Ovary (tissue), 3 donors: ENCODE measurements at regions not wholly inside any gene's neighbourhood (a gene's known extent, or its start where the extent isn't known, plus 50 kb on each side); places are given as distances from the start of the nearest gene placed in this dataset.
"Not testable (repeated sequence)": the region's sequence is repeated elsewhere in the genome, so short reads cannot be mapped to it uniquely, and the experiment has no call there.

ENCODE experiments used
- POLR2A ChIP-seq: fragments of 450-650 bp; IDR thresholded peaks from one replicate; pipeline ENCODE4 v1.6.1; 2017; ENCODE audit warnings: antibody characterized with exemption, mild to moderate bottlenecking, moderate library complexity
- TF ChIP-seq, protein P1 (sequence below), 3 donors: fragments of 450-650 bp in 2 of 3; fragments of 200-600 bp in 1 of 3; IDR thresholded peaks; one replicate each; pipeline versions ENCODE4 v1.5.1 to v1.8.0; 2016 to 2022; ENCODE audit warnings: antibody characterized with exemption in 3 of 3, mild to moderate bottlenecking in 1 of 3
- donor health status: DM: no; HTN: no; CAD: no.

DNA sequence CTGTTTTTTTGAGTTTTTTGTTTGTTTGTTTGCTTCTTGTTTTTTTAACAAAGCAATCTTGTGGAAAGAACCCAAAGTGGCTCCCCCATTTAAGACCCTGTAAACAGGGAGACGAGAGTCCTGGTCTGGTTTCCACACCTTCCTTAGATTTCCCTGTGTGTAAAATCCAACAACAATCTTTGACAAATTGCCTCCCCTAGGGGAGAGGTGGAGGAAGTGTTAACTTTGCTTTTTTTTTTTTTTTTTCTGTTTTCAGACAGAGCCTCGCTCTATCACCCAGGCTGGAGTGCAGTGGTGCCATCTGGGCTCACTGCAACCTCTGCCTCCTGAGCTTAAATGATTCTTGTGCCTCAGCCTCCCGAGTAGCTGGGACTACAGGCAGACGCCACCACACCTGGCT, 136.0 kb downstream of the OTOP1 start:
- TF ChIP-seq, protein P1, sequence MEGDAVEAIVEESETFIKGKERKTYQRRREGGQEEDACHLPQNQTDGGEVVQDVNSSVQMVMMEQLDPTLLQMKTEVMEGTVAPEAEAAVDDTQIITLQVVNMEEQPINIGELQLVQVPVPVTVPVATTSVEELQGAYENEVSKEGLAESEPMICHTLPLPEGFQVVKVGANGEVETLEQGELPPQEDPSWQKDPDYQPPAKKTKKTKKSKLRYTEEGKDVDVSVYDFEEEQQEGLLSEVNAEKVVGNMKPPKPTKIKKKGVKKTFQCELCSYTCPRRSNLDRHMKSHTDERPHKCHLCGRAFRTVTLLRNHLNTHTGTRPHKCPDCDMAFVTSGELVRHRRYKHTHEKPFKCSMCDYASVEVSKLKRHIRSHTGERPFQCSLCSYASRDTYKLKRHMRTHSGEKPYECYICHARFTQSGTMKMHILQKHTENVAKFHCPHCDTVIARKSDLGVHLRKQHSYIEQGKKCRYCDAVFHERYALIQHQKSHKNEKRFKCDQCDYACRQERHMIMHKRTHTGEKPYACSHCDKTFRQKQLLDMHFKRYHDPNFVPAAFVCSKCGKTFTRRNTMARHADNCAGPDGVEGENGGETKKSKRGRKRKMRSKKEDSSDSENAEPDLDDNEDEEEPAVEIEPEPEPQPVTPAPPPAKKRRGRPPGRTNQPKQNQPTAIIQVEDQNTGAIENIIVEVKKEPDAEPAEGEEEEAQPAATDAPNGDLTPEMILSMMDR (IDR thresholded peaks at IDR 0.05), result not testable (repeated sequence)
- not testable (repeated sequence) for TF ChIP-seq POLR2A
